OCI-LY7 (cell line): ENCODE measurements at regions not wholly inside any gene's neighbourhood (a gene's known extent, or its start where the extent isn't known, plus 50 kb on each side); places are given as distances from the start of the nearest gene placed in this dataset.

Source experiments
- EZH2phosphoT487 ChIP-seq: fragments of 200-600 bp; sonication (generic); IDR thresholded peaks from 2 replicates; pipeline ENCODE4 v1.6.1; 2018; ENCODE audit warnings: low read depth, borderline replicate concordance, mild to moderate bottlenecking, mixed run types, antibody characterized with exemption, low read length, moderate library complexity, mixed read lengths
- TF ChIP-seq, protein P1 (sequence below): fragments of 200-600 bp; sonication (generic); conservative IDR thresholded peaks from 2 replicates; pipeline ENCODE4 v1.5.1; 2014; ENCODE audit warnings: mild to moderate bottlenecking, antibody characterized with exemption, low read length, moderate library complexity, mixed read lengths

DNA sequence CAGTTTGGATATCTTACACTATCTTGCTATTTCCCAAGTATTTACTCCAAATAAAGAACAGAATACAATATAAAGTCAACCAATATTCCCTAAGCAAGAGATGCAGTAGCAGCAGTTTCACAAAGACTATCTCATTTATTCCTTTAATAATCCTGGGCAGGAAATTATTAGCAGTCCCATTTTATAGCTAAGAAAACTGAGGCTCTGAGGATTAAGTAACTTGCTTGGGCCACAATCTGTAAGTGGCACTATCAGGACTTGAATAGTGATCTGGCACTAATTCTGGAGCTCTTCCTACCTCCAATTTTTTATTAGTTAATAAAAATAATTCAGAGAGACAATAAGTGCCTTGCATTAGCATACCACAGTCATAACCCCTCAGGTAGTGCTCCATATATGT is 611.7 kb downstream of the MCTP2 start:
- TF ChIP-seq, protein P1, sequence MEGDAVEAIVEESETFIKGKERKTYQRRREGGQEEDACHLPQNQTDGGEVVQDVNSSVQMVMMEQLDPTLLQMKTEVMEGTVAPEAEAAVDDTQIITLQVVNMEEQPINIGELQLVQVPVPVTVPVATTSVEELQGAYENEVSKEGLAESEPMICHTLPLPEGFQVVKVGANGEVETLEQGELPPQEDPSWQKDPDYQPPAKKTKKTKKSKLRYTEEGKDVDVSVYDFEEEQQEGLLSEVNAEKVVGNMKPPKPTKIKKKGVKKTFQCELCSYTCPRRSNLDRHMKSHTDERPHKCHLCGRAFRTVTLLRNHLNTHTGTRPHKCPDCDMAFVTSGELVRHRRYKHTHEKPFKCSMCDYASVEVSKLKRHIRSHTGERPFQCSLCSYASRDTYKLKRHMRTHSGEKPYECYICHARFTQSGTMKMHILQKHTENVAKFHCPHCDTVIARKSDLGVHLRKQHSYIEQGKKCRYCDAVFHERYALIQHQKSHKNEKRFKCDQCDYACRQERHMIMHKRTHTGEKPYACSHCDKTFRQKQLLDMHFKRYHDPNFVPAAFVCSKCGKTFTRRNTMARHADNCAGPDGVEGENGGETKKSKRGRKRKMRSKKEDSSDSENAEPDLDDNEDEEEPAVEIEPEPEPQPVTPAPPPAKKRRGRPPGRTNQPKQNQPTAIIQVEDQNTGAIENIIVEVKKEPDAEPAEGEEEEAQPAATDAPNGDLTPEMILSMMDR, result no peak
- no peak for TF ChIP-seq EZH2phosphoT487
